Neural crest cell (in vitro differentiated cells): ENCODE measurements at regions not wholly inside any gene's neighbourhood (a gene's known extent, or its start where the extent isn't known, plus 50 kb on each side); places are given as distances from the start of the nearest gene placed in this dataset.

ENCODE experiments used
- DNase-seq: peaks from one replicate; pipeline ENCODE4 v3.0.0; 2021; ENCODE audit warnings: low read depth, mixed read lengths, low spot score
- H3K27ac Mint-ChIP-seq: one replicate; pipeline ENCODE4 v1.8.0; 2021; ENCODE audit warnings: mild to moderate bottlenecking, mixed read lengths; ENCODE audit not compliant: unreplicated experiment
- H3K27me3 Mint-ChIP-seq: 2 replicates; pipeline ENCODE4 v1.8.0; 2021; ENCODE audit warnings: low read depth, mild to moderate bottlenecking, mixed read lengths
- H3K36me3 Mint-ChIP-seq: 2 replicates; pipeline ENCODE4 v1.8.0; 2021; ENCODE audit warnings: low read depth, mild to moderate bottlenecking, mixed read lengths
- H3K4me1 Mint-ChIP-seq: 2 replicates; pipeline ENCODE4 v1.8.0; 2021; ENCODE audit warnings: mixed read lengths
- H3K4me3 Mint-ChIP-seq: one replicate; pipeline ENCODE4 v1.8.0; 2021; ENCODE audit warnings: mild to moderate bottlenecking, mixed read lengths
- H3K9me3 Mint-ChIP-seq: 2 replicates; pipeline ENCODE4 v1.8.0; 2021; ENCODE audit warnings: mixed read lengths
- TF ChIP-seq, protein P1 (sequence below): fragments of 200-600 bp; sonication (generic); conservative IDR thresholded peaks from 2 replicates; pipeline ENCODE4 v1.5.0; 2021; ENCODE audit warnings: antibody characterized with exemption, mild to moderate bottlenecking

GRCh38 chr11:15909937-15910598 is 446.3 kb downstream of the SOX6 start:
- TF ChIP-seq, protein P1, sequence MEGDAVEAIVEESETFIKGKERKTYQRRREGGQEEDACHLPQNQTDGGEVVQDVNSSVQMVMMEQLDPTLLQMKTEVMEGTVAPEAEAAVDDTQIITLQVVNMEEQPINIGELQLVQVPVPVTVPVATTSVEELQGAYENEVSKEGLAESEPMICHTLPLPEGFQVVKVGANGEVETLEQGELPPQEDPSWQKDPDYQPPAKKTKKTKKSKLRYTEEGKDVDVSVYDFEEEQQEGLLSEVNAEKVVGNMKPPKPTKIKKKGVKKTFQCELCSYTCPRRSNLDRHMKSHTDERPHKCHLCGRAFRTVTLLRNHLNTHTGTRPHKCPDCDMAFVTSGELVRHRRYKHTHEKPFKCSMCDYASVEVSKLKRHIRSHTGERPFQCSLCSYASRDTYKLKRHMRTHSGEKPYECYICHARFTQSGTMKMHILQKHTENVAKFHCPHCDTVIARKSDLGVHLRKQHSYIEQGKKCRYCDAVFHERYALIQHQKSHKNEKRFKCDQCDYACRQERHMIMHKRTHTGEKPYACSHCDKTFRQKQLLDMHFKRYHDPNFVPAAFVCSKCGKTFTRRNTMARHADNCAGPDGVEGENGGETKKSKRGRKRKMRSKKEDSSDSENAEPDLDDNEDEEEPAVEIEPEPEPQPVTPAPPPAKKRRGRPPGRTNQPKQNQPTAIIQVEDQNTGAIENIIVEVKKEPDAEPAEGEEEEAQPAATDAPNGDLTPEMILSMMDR, result no peak
- DNase-seq, result no peak
- Mint-ChIP-seq H3K36me3 (no peaks in the 10 kb centered on the region), H3K9me3 (no peaks in the 10 kb centered on the region), H3K27ac (peak overlapping the region; percentile 31), H3K4me1 (peaks cover 6% of the 10 kb centered on the region), H3K27me3 (no peaks in the 10 kb centered on the region), H3K4me3 (no peak overlapping the region)

- Mint-ChIP-seq H3K36me3 (no peaks in the 10 kb centered on the region), H3K27ac (no peak overlapping the region), H3K4me1 (peaks cover 6% of the 10 kb centered on the region), H3K4me3 (no peak overlapping the region), H3K27me3 (no peaks in the 10 kb centered on the region), H3K9me3 (no peaks in the 10 kb centered on the region)
- TF ChIP-seq, protein P1, result no peak
- no peak for DNase-seq
Observed at GRCh38 chr11:15910761-15911160, 445.6 kb downstream of the SOX6 start.

DNA sequence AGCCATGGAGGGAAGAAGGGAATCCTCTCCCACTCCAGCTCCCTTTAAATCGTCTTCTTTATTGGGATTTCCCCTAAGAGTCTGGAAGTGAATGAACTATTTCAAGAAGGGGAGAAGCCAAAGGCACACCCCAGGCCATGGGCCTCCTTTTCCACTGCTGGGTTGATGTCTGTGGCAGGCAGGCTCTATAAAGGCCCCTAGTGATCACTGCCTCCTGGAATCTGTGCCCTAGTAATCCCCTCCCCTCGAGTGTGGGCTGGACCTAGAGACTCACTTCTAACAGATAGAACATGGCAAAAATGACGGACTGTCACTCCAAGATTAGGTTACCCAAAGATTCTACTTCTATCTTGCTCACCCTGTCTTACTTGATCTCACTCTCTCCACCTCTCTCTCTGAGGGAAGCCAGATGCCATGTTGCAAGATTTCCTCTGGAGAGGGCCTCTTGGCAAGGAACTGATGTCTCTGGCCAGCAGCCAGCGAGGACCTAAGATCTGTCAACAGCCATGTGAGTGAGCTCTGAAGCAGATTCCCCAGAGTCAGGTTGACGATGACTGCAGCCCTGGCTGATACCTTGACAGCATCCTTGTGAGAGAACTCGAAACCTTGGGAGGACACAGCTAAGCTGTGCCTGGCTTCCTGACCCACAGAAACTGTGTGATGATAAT is 444.8 kb downstream of the SOX6 start:
- Mint-ChIP-seq H3K4me1 (peaks cover 6% of the 10 kb centered on the region), H3K4me3 (no peak overlapping the region), H3K36me3 (peaks cover 2% of the 10 kb centered on the region), H3K9me3 (peaks cover 4% of the 10 kb centered on the region), H3K27me3 (no peaks in the 10 kb centered on the region), H3K27ac (peak overlapping the region; percentile 44)
- no peak for DNase-seq
- TF ChIP-seq, protein P1, result no peak

GRCh38 chr11:15912291-15912690 is 444.1 kb downstream of the SOX6 start:
- Mint-ChIP-seq H3K4me1 (peaks cover 6% of the 10 kb centered on the region), H3K36me3 (peaks cover 2% of the 10 kb centered on the region), H3K4me3 (no peak overlapping the region), H3K27ac (no peak overlapping the region), H3K9me3 (peaks cover 4% of the 10 kb centered on the region), H3K27me3 (no peaks in the 10 kb centered on the region)
- no peak for DNase-seq
- TF ChIP-seq, protein P1, result no peak

DNA sequence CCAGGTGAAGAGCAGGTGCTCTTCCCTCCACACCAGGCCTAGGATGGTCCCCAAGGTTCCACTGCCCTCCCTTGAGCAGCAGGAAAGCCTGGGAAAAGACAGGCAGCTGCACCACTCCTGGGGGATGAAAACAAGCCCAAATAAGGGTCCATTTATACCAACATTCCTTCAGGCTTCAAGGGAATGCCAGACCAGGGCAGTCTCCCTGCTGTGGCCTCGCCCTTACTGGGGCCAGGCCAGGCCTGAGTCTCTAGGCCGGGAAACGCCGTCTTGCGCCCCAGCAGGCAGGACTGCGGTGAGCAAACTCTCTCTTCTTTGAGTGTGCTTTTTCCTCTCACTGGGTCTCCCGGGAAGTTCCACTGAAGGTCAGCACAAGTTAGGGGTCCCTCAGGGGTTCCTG is 443.5 kb downstream of the SOX6 start:
- no peaks in the 10 kb centered on the region for H3K27me3 Mint-ChIP-seq
- H3K4me1 Mint-ChIP-seq, result peaks cover 6% of the 10 kb centered on the region
- TF ChIP-seq, protein P1, result no peak
- DNase-seq, result no peak
- H3K27ac Mint-ChIP-seq, result peak overlapping the region; percentile 58
- peaks cover 4% of the 10 kb centered on the region for H3K9me3 Mint-ChIP-seq
- no peak overlapping the region for H3K4me3 Mint-ChIP-seq
- H3K36me3 Mint-ChIP-seq, result peaks cover 2% of the 10 kb centered on the region
